ENCODE measurements at regions not wholly inside any gene's neighbourhood (a gene's known extent, or its start where the extent isn't known, plus 50 kb on each side); places are given as distances from the start of the nearest gene placed in this dataset.

DNA sequence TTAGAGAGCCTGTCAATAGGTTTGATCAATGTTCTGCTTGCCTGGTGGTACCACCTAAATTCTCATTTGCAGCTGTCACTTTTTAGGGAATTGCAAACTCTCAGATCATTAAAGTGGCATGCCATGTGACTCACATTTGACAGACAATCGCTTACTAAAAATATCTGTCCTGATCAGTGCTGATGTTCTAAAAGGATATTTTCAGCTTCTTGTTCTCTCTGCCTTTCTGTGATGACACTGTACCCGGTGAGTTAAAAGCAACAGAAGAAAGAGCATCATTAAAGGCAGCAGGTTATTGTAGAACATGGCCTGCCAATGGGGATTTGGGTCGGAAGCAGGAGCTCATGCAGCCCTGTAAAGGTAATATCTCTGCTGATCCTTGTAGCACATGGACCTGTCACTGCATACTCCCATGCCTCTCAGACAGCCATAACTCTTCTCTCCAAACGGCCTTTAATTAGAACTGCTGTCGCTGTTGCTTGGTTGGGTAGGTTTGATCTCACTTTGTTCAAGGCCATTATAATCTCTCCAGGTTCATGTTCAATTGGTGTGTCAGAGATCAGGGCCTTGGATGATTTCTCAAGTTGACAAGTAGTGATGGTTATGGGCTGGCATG, 441.3 kb upstream of the DEPDC1 start:
- no peak overlapping the region for H3K4me3 Mint-ChIP-seq
- H3K4me1 Mint-ChIP-seq (ENCODE audit: low read depth in 2 of 2) = no peaks in the 10 kb centered on the region
- peaks cover 19% of the 10 kb centered on the region for H3K9me3 Mint-ChIP-seq
- ATAC-seq (no peak), DNase-seq (ENCODE audit: low spot score) (no peak)
- H3K27ac Mint-ChIP-seq = no peak overlapping the region
- no peaks in the 10 kb centered on the region for H3K27me3 Mint-ChIP-seq
- no peaks in the 10 kb centered on the region for H3K36me3 Mint-ChIP-seq

DNA sequence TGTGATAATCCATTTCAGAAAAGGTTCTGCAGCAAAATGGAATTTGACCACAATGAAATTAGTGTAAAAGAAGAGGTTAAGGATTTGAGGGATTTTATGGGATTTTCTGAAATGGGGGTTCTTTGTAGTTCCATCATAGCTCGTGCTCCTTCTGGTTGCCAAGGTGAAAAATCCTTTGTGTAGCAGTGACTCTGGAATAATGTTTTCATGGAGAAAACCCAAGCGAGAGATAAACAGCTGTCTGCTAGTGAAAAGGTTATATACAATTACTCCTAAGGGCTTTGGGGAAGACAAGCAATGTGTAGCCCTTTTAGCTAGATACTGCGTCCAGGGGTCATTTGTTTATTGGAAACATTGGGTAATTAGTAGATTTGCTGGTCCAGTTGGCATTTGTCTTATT, 453.2 kb upstream of the DEPDC1 start:
- ATAC-seq (no peak), DNase-seq (ENCODE audit: low spot score) (no peak)
- Mint-ChIP-seq H3K36me3 (no peaks in the 10 kb centered on the region), H3K9me3 (peaks cover 27% of the 10 kb centered on the region), H3K27ac (no peak overlapping the region), H3K4me1 (ENCODE audit: low read depth in 2 of 2) (no peaks in the 10 kb centered on the region), H3K27me3 (no peaks in the 10 kb centered on the region), H3K4me3 (no peak overlapping the region)

DNA sequence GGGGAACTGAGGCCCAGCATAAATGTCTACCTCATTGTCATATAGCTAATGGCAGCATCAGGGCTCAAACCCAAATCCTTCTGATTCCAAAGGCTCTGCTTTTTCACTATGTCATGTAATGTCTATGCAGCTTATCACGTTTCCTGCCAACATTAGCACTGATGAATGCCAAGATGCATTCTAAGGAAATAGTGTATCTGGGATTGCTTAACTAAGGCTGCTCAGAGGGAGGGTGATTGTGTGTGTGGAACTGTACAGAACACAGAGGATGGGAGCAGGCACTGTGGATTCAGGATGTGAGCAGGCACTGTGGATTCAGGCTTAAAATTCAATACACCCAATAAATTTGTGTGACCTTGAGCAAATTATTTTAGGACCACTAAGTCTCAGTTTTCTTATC, 456.4 kb upstream of the DEPDC1 start:
- H3K9me3 Mint-ChIP-seq = peaks cover 28% of the 10 kb centered on the region
- DNase-seq (ENCODE audit: low spot score) (no peak), ATAC-seq (no peak)
- H3K4me1 Mint-ChIP-seq (ENCODE audit: low read depth in 2 of 2) = no peaks in the 10 kb centered on the region
- no peaks in the 10 kb centered on the region for H3K27me3 Mint-ChIP-seq
- H3K36me3 Mint-ChIP-seq = no peaks in the 10 kb centered on the region
- H3K4me3 Mint-ChIP-seq = no peak overlapping the region
- H3K27ac Mint-ChIP-seq = no peak overlapping the region

DNA sequence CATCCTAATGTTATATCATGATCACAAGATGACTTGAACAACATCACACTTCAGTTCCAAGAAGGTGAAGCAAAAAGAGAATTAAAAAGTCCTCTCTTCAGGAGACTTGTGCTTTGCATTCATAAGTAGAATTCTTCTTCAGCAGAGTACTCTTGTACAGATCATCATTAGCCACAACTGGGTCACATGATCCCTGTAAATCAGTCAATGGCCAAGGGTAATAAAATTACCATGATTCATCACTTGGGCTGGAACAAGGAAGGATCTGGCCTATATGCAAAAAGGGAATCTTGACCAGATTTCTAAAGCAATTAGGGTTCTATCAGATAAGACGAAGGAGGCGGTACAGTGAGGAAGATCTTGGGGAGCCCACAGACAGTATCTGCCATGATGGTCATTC, 458.0 kb upstream of the DEPDC1 start:
- no peak overlapping the region for H3K27ac Mint-ChIP-seq

DNA sequence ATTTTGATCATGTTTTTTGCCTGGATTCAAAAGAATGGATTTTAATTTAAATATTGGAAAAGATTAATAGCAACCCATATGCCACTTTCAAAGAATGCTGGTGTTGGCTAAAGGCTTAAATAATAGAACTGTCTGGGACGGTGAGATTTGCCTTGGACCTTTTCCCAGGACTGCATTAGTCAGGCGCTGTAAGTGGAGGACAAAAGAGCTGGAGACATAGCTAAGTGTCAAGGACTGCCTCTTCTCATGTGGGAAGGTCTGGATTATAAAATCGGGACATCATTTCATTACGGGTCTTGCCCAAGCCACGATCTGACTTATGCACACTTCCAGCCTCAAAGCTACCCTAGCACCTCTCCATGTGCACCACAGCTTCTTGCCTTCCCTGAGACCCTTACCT, 458.5 kb upstream of the DEPDC1 start:
- Mint-ChIP-seq H3K9me3 (peaks cover 22% of the 10 kb centered on the region), H3K27ac (no peak overlapping the region), H3K4me1 (ENCODE audit: low read depth in 2 of 2) (no peaks in the 10 kb centered on the region), H3K27me3 (no peaks in the 10 kb centered on the region), H3K4me3 (no peak overlapping the region), H3K36me3 (no peaks in the 10 kb centered on the region)
- ATAC-seq (no peak), DNase-seq (ENCODE audit: low spot score) (no peak)

More for the DNA sequence above, 458.0 kb upstream of the DEPDC1 start:
- ATAC-seq (no peak), DNase-seq (ENCODE audit: low spot score) (no peak)
- no peaks in the 10 kb centered on the region for H3K4me1 Mint-ChIP-seq (ENCODE audit: low read depth in 2 of 2)
- H3K4me3 Mint-ChIP-seq = no peak overlapping the region
- H3K9me3 Mint-ChIP-seq = peaks cover 24% of the 10 kb centered on the region
- H3K36me3 Mint-ChIP-seq = no peaks in the 10 kb centered on the region
- no peaks in the 10 kb centered on the region for H3K27me3 Mint-ChIP-seq

DNA sequence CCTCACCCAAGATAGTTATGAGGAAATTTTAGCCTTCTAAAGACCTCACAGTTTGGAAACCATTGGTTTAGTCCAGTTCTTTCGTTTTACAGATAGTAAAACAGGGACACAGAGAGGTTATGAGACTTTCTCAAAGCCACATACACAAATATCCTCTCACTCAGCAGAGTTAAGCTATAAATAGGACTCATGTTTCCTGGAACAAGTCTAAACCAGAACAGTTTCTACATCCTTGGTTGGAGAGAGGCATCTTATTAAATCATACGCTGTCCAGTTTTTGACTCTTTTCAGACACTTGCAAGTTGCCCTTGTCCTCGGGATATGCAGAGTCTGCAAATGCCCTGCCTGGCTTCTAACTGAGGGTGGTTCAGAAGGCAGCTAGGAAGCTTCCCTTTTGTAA, 462.1 kb upstream of the DEPDC1 start:
- Mint-ChIP-seq H3K4me3 (no peak overlapping the region), H3K36me3 (no peaks in the 10 kb centered on the region), H3K9me3 (peaks cover 23% of the 10 kb centered on the region), H3K27ac (no peak overlapping the region), H3K4me1 (ENCODE audit: low read depth in 2 of 2) (no peaks in the 10 kb centered on the region), H3K27me3 (no peaks in the 10 kb centered on the region)
- no peak for DNase-seq (ENCODE audit: low spot score)
- no peak for ATAC-seq

DNA sequence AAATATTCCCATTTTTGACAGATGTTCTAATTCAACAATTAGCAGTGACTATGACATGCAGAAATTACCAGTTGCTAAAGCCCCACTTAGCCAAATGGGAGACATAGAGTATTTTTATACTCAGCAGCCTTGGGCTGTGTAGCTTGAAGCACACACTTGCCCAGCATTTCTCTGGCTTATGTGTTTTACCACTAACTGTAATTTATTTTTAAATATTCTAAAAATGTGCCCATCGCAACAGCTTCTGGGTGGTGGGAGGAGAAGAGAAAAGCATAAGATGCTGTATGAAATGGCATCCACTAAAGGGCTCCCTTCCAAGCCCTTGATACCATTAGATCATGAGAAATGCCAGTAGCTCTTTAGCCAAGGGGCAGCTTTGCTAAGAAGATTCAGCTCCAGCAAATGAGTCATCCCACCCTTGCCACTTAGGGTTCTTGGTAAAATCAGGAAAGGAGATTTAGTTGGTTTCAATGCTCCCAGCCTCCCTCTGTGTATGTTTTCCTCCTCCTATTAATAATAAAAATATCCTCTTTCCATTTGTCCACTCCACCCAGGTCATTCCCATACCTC, 462.7 kb upstream of the DEPDC1 start:
- Mint-ChIP-seq H3K4me1 (ENCODE audit: low read depth in 2 of 2) (no peaks in the 10 kb centered on the region), H3K27me3 (no peaks in the 10 kb centered on the region), H3K36me3 (no peaks in the 10 kb centered on the region), H3K27ac (no peak overlapping the region), H3K4me3 (no peak overlapping the region), H3K9me3 (peaks cover 23% of the 10 kb centered on the region)
- no peak for ATAC-seq
- no peak for DNase-seq (ENCODE audit: low spot score)

DNA sequence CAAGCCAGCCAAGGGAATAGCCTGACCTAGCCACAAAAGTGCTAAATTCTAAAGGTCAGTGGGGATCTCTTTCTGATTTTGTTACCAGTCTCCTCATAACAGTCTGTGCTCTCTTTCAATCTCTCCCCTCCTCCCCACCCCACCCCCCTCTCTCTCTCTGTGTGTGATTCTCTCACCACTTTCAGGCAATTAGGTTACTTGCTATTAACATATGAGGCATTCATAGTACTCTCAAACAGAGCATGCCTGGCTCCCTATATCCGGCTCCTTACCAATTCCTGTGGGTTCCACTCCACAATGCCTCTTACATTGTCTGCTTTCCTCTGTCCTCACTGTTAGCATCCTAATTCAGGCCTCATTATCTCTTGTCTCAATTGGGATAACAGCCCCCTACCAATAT, 464.3 kb upstream of the DEPDC1 start:
- no peaks in the 10 kb centered on the region for H3K4me1 Mint-ChIP-seq (ENCODE audit: low read depth in 2 of 2)
- DNase-seq (ENCODE audit: low spot score) = no peak
- H3K9me3 Mint-ChIP-seq = peaks cover 18% of the 10 kb centered on the region
- no peak overlapping the region for H3K4me3 Mint-ChIP-seq
- H3K27ac Mint-ChIP-seq = no peak overlapping the region
- no peak for ATAC-seq
- H3K36me3 Mint-ChIP-seq = no peaks in the 10 kb centered on the region
- no peaks in the 10 kb centered on the region for H3K27me3 Mint-ChIP-seq

DNA sequence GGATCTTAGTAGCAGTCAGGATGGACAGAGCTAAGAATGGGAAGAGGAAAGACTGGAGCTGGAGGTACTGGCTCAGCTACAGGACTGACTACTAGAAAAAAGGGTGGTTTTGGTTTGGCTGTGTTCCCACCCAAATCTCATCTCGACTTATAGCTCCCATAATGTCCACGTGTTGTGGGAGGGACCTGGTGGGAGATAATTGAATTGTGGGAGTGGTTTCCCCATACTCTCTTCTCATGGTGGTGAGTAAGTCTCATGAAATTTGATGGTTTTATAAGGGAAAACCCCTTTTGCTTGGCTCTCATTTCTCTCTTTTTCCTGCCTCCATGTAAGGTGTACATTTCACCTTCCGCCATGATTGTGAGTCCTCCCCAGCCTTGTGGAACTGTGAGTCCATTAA, 466.5 kb upstream of the DEPDC1 start:
- no peaks in the 10 kb centered on the region for H3K36me3 Mint-ChIP-seq
- ATAC-seq (no peak), DNase-seq (ENCODE audit: low spot score) (no peak)
- no peak overlapping the region for H3K4me3 Mint-ChIP-seq
- H3K27ac Mint-ChIP-seq = no peak overlapping the region
- no peaks in the 10 kb centered on the region for H3K27me3 Mint-ChIP-seq
- H3K4me1 Mint-ChIP-seq (ENCODE audit: low read depth in 2 of 2) = no peaks in the 10 kb centered on the region
- peaks cover 23% of the 10 kb centered on the region for H3K9me3 Mint-ChIP-seq

DNA sequence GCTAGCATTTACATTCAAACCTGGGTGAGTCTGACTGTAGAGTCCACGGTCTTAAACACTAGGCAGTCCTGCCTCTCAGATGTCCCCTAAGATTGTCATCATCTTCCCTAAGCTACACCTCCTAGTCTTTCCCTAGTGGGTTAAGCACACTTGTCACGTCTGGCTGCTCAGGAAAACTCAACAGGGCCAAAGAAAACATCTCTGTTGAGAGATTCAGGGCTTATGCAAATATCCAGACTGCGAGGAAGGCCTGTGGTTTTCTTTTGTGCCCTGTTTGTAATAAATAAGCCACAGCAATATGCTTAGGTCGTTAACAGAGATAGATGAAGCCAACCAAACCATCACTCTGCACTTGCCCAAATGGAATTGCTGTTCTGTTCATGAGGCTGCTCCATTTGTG, 472.6 kb upstream of the DEPDC1 start:
- no peak overlapping the region for H3K4me3 Mint-ChIP-seq
- no peaks in the 10 kb centered on the region for H3K36me3 Mint-ChIP-seq
- peaks cover 17% of the 10 kb centered on the region for H3K9me3 Mint-ChIP-seq
- H3K27ac Mint-ChIP-seq = no peak overlapping the region
- DNase-seq (ENCODE audit: low spot score) = no peak
- no peaks in the 10 kb centered on the region for H3K27me3 Mint-ChIP-seq
- no peak for ATAC-seq
- no peaks in the 10 kb centered on the region for H3K4me1 Mint-ChIP-seq (ENCODE audit: low read depth in 2 of 2)

DNA sequence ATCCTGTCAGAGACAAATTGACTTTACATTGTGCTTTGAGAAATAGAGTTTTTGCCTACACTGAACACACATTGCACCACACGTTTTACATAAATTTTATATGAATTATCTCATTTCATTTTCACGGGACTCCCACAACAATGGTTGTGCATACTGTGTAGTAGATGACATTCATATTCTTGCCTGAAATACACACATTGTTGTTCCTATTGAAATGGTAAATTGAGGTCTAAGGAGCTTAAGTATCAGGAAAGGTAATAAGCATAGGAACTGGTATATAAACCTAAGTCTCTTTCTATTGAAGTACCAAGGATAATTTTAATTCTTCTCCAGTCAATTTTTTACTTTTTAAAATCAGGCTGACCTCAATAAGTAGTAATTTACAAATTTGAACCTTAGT, 473.7 kb upstream of the DEPDC1 start:
- Mint-ChIP-seq H3K9me3 (peaks cover 19% of the 10 kb centered on the region), H3K4me3 (no peak overlapping the region), H3K36me3 (no peaks in the 10 kb centered on the region)

DNA sequence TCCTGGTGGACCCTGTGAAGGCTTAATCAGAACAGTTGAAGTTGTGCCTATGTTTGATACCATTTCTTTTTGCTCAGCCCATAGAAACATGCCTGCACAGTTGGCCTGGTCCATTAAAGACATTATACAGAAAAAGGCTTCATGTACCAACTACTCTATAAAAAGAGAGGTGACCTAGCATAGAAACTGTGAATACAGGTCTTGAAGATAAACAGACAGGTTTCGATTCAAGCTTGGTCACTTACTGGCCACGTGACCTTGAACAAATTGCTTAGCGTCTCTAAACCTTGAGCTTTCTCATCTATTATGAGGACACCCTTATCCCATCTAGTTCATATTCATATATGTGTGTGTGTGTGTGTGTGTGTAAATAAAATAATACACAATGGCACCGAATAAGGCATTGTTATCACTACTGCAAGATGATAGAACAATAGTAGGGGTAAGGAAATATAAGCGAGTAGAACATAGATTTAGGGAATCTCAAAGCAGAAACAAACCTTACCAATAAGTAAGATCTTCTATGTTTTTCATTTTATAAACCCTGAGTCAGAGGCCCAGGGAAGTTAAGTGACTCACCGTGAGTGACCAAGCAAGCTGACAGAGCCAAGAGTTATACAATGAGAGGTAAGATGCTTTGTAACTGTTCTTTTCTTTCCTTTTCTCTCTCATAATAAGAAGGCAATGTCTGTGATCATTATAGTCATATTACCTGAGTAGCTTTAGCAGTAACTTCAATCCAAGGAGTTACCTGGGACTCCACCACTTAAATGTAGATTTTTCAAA, 476.8 kb upstream of the DEPDC1 start:
- peaks cover 9% of the 10 kb centered on the region for H3K9me3 Mint-ChIP-seq

More for the DNA sequence above, 473.7 kb upstream of the DEPDC1 start:
- DNase-seq (ENCODE audit: low spot score) (no peak), ATAC-seq (no peak)
- Mint-ChIP-seq H3K27me3 (no peaks in the 10 kb centered on the region), H3K4me1 (ENCODE audit: low read depth in 2 of 2) (no peaks in the 10 kb centered on the region), H3K27ac (no peak overlapping the region)

DNA sequence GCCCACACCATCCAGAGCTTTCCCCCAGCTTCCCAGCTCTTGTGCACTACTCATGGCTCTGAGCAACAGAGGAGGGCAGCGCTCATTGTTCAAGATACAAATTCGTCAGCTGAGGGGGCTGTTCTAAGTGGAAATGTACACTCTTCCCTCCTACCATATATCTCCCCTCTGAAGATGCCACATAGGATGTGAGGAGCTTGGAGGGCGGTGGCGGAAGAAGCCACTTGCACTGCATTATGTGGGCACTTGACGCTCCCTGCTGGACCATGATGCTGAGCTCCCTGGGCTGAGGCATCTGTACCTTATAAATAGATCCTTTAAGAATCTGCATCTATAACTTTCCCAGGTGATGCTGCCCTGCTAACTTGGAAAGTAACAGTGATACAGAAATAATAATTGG, 477.6 kb upstream of the DEPDC1 start:
- ATAC-seq (no peak), DNase-seq (ENCODE audit: low spot score) (no peak)
- Mint-ChIP-seq H3K4me1 (ENCODE audit: low read depth in 2 of 2) (no peaks in the 10 kb centered on the region), H3K4me3 (no peak overlapping the region), H3K36me3 (no peaks in the 10 kb centered on the region), H3K27ac (no peak overlapping the region), H3K9me3 (peaks cover 13% of the 10 kb centered on the region), H3K27me3 (no peaks in the 10 kb centered on the region)

More for the DNA sequence above, 476.8 kb upstream of the DEPDC1 start:
- ATAC-seq = no peak
- no peaks in the 10 kb centered on the region for H3K36me3 Mint-ChIP-seq
- no peak for DNase-seq (ENCODE audit: low spot score)
- H3K27me3 Mint-ChIP-seq = no peaks in the 10 kb centered on the region
- no peaks in the 10 kb centered on the region for H3K4me1 Mint-ChIP-seq (ENCODE audit: low read depth in 2 of 2)
- H3K4me3 Mint-ChIP-seq = no peak overlapping the region
- H3K27ac Mint-ChIP-seq = no peak overlapping the region

DNA sequence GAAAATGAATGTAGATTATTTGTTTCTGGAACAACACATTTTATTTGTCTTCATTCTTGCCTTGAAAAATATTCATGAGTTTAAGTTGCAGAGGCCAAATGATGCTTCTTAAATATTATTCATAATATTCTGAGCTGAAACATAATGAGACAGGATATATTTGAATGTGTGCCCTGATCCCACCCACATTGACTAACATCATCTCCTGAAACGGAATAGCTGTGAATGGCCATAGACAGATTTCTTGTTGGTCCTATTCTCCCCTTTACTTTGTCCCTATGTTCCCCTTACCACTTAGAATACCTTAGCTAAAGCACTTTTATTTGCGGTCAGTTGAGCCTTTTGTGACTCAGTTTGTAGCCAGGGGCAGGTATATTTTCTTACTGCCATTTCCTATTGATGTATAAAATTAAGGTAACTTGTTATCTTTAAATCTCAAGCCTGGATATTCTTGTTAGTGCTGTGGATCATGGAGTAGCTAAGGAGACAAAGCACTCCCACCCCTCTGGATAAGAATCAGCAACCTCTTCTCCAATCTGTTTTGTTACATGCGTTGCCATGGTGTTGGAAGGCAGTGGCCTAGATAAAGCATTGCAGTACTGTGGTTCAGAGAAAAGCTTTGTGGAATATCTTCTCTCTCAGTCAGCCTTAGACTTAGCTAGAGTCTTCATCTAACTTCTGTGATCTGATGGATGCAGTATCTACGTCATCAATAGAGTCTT, 478.5 kb upstream of the DEPDC1 start:
- Mint-ChIP-seq H3K36me3 (no peaks in the 10 kb centered on the region), H3K4me1 (ENCODE audit: low read depth in 2 of 2) (no peaks in the 10 kb centered on the region), H3K4me3 (no peak overlapping the region), H3K9me3 (peaks cover 14% of the 10 kb centered on the region), H3K27me3 (no peaks in the 10 kb centered on the region), H3K27ac (no peak overlapping the region)
- ATAC-seq = no peak
- no peak for DNase-seq (ENCODE audit: low spot score)
